ENCODE measurements at regions not wholly inside any gene's neighbourhood (a gene's known extent, or its start where the extent isn't known, plus 50 kb on each side); places are given as distances from the start of the nearest gene placed in this dataset.

DNA sequence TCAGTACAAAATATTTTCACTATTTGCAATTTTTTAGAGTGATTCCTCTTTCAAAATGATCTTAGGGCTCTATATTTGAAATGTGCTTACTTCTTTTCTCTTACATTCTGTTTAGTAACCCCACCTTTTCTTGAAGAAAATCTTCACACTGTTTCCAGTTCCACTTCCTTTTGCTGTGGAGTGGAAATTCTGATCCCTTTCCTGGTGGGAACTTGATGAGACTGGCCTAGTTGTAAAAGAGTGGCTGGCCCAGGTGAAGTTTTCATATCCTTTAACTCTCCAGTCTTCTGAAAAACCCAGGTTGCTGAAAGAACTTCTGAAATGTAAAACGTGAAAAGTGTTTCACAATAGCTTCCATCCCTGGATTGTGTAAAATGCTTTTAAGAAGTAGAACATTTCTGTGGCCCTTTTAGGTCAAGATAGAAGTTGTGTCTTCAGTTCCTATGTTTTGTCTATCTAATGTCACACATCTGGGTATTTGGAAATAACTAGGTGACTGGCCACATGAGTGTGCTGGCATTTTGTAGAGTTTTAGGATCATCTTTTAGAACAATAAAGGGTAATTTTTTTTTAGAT, 84.8 kb upstream of the LRIG1 start:
- TF ChIP-seq POLR2AphosphoS5 (IDR thresholded peaks at IDR 0.05; ENCODE audit: borderline replicate concordance, low read depth, low read length): no peak
- TF ChIP-seq FOXP2 (optimal IDR thresholded peaks at IDR 0.05; ENCODE audit: control extremely low read depth, extremely low read length, insufficient read depth): no peak
- no peak for TF ChIP-seq EZH2 (IDR thresholded peaks at IDR 0.05)
- Histone ChIP-seq H3K27ac (no peak overlapping the region), H3K4me3 (no peak overlapping the region), H3K9ac (ENCODE audit: insufficient read length) (no peak overlapping the region), H3K9me3 (ENCODE audit: low read depth, low read length) (no peaks in the 10 kb centered on the region), H3K36me3 (ENCODE audit: insufficient read depth, low read length) (no peaks in the 10 kb centered on the region)
- no peak for DNase-seq (ENCODE audit: low read depth, low spot score)

DNA sequence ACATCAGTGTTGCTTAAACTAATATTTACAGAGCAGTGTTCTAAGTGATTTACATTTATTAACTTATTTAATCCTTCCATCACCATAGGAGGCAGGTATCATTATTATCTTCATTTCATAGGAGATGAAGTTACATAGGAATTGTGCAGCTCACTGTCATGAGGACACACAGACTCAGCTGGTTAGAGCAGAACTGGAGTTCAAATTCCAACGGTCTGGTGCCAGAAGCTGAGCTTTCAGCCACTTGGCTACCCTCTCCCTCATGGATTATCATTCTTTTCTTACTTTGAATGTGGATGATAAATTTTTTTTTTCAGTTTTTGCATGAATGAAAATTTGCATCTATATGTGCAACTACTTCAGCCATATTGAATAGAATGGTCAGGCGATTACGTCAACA, 86.0 kb upstream of the LRIG1 start:
- Histone ChIP-seq H3K27ac (no peak overlapping the region), H3K9me3 (ENCODE audit: low read depth, low read length) (no peaks in the 10 kb centered on the region), H3K4me3 (no peak overlapping the region), H3K9ac (ENCODE audit: insufficient read length) (no peak overlapping the region), H3K36me3 (ENCODE audit: insufficient read depth, low read length) (no peaks in the 10 kb centered on the region)
- TF ChIP-seq POLR2AphosphoS5 (IDR thresholded peaks at IDR 0.05; ENCODE audit: borderline replicate concordance, low read depth, low read length): no peak
- TF ChIP-seq EZH2 (IDR thresholded peaks at IDR 0.05): no peak
- no peak for TF ChIP-seq FOXP2 (optimal IDR thresholded peaks at IDR 0.05; ENCODE audit: control extremely low read depth, extremely low read length, insufficient read depth)
- no peak for DNase-seq (ENCODE audit: low read depth, low spot score)

DNA sequence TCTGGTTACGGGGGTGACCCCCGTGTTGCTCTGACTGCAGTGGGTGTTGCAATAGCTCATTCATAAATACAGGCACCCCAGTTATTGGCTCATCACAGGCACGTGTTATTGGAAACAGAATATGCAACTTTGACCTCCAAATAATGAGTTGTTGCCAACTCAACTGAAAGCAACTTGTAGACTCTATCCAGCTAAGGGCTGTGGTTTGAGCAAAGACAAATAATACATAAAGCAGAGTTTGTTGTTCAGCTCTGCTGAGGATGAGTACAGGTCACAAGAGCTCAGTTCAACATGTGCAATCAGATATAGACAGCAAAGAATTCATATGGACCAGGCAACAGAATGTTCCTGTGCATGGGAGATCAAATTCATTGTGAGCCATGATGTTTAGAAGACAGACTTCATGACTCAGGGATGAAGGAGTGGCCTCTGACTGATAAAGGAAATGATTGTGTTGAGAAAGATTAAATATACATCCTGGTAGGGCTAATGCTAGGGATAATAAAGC, 87.6 kb upstream of the LRIG1 start:
- H3K27ac ChIP-seq: no peak overlapping the region
- no peak for TF ChIP-seq POLR2AphosphoS5 (IDR thresholded peaks at IDR 0.05; ENCODE audit: borderline replicate concordance, low read depth, low read length)
- TF ChIP-seq FOXP2 (optimal IDR thresholded peaks at IDR 0.05; ENCODE audit: control extremely low read depth, extremely low read length, insufficient read depth): no peak
- TF ChIP-seq EZH2 (IDR thresholded peaks at IDR 0.05): no peak
- no peaks in the 10 kb centered on the region for H3K36me3 ChIP-seq (ENCODE audit: insufficient read depth, low read length)
- DNase-seq (ENCODE audit: low read depth, low spot score): no peak
- H3K9me3 ChIP-seq (ENCODE audit: low read depth, low read length): no peaks in the 10 kb centered on the region
- H3K4me3 ChIP-seq: no peak overlapping the region
- H3K9ac ChIP-seq (ENCODE audit: insufficient read length): no peak overlapping the region

GRCh38 chr3:66592016-66592761, 91.4 kb upstream of the LRIG1 start:
- TF ChIP-seq POLR2AphosphoS5 (IDR thresholded peaks at IDR 0.05; ENCODE audit: borderline replicate concordance, low read depth, low read length) (no peak), FOXP2 (optimal IDR thresholded peaks at IDR 0.05; ENCODE audit: control extremely low read depth, extremely low read length, insufficient read depth) (no peak), EZH2 (IDR thresholded peaks at IDR 0.05) (no peak)
- no peaks in the 10 kb centered on the region for H3K9me3 ChIP-seq (ENCODE audit: low read depth, low read length)
- no peak overlapping the region for H3K4me3 ChIP-seq
- no peaks in the 10 kb centered on the region for H3K36me3 ChIP-seq (ENCODE audit: insufficient read depth, low read length)
- DNase-seq (ENCODE audit: low read depth, low spot score): no peak
- H3K27ac ChIP-seq: no peak overlapping the region
- no peak overlapping the region for H3K9ac ChIP-seq (ENCODE audit: insufficient read length)

GRCh38 chr3:66592927-66593625, 92.3 kb upstream of the LRIG1 start:
- H3K27ac ChIP-seq: no peak overlapping the region
- TF ChIP-seq FOXP2 (optimal IDR thresholded peaks at IDR 0.05; ENCODE audit: control extremely low read depth, extremely low read length, insufficient read depth): no peak
- TF ChIP-seq EZH2 (IDR thresholded peaks at IDR 0.05): no peak
- no peak for TF ChIP-seq POLR2AphosphoS5 (IDR thresholded peaks at IDR 0.05; ENCODE audit: borderline replicate concordance, low read depth, low read length)
- H3K36me3 ChIP-seq (ENCODE audit: insufficient read depth, low read length): no peaks in the 10 kb centered on the region
- H3K4me3 ChIP-seq: no peak overlapping the region
- DNase-seq (ENCODE audit: low read depth, low spot score): no peak
- no peaks in the 10 kb centered on the region for H3K9me3 ChIP-seq (ENCODE audit: low read depth, low read length)
- H3K9ac ChIP-seq (ENCODE audit: insufficient read length): no peak overlapping the region

GRCh38 chr3:66593978-66594377, 93.2 kb upstream of the LRIG1 start:
- Histone ChIP-seq H3K9ac (ENCODE audit: insufficient read length) (no peak overlapping the region), H3K9me3 (ENCODE audit: low read depth, low read length) (no peaks in the 10 kb centered on the region)
- TF ChIP-seq FOXP2 (optimal IDR thresholded peaks at IDR 0.05; ENCODE audit: control extremely low read depth, extremely low read length, insufficient read depth) (no peak), EZH2 (IDR thresholded peaks at IDR 0.05) (no peak), POLR2AphosphoS5 (IDR thresholded peaks at IDR 0.05; ENCODE audit: borderline replicate concordance, low read depth, low read length) (no peak)

DNA sequence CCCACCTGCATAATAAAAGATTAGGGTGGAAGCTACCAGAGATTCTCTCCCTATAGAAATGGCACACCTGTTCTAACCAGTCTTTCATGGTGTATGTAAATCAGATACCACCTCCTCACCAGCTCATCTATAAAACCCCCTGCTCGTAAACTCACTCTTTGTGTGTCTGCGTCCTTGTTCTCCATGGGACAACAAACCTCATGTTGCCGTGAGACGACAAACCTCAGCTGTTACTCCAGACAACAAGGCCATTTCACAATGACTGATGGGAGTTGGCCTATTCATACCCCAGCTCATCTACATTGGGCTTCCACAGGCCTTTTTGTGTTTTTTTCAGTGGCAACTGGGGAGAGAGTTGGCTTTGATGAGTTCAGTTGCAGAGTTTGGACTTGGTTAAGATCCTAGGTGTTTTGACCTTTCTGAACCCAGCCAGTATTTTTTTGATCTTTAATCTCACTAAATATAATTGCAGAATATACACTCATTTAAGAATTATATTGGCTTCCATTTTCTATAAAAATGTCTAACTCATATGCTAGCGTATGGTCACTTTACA, 96.6 kb upstream of the LRIG1 start:
- Histone ChIP-seq H3K9ac (ENCODE audit: insufficient read length) (no peak overlapping the region), H3K27ac (no peak overlapping the region), H3K36me3 (ENCODE audit: insufficient read depth, low read length) (no peaks in the 10 kb centered on the region), H3K9me3 (ENCODE audit: low read depth, low read length) (no peaks in the 10 kb centered on the region), H3K4me3 (no peak overlapping the region)
- no peak for DNase-seq (ENCODE audit: low read depth, low spot score)
- TF ChIP-seq EZH2 (IDR thresholded peaks at IDR 0.05) (no peak), POLR2AphosphoS5 (IDR thresholded peaks at IDR 0.05; ENCODE audit: borderline replicate concordance, low read depth, low read length) (no peak), FOXP2 (optimal IDR thresholded peaks at IDR 0.05; ENCODE audit: control extremely low read depth, extremely low read length, insufficient read depth) (no peak)

More at GRCh38 chr3:66593978-66594377, 93.2 kb upstream of the LRIG1 start:
- Histone ChIP-seq H3K4me3 (no peak overlapping the region), H3K36me3 (ENCODE audit: insufficient read depth, low read length) (no peaks in the 10 kb centered on the region), H3K27ac (no peak overlapping the region)
- no peak for DNase-seq (ENCODE audit: low read depth, low spot score)

GRCh38 chr3:66598168-66598567, 97.3 kb upstream of the LRIG1 start:
- no peak overlapping the region for H3K27ac ChIP-seq
- DNase-seq (ENCODE audit: low read depth, low spot score): no peak
- no peaks in the 10 kb centered on the region for H3K36me3 ChIP-seq (ENCODE audit: insufficient read depth, low read length)
- H3K9ac ChIP-seq (ENCODE audit: insufficient read length): no peak overlapping the region
- no peaks in the 10 kb centered on the region for H3K9me3 ChIP-seq (ENCODE audit: low read depth, low read length)
- H3K4me3 ChIP-seq: no peak overlapping the region
- TF ChIP-seq FOXP2 (optimal IDR thresholded peaks at IDR 0.05; ENCODE audit: control extremely low read depth, extremely low read length, insufficient read depth) (no peak), EZH2 (IDR thresholded peaks at IDR 0.05) (no peak), POLR2AphosphoS5 (IDR thresholded peaks at IDR 0.05; ENCODE audit: borderline replicate concordance, low read depth, low read length) (no peak)

All from SK-N-MC (cell line).